Mammary epithelial cell (primary cell): ENCODE measurements at regions not wholly inside any gene's neighbourhood (a gene's known extent, or its start where the extent isn't known, plus 50 kb on each side); places are given as distances from the start of the nearest gene placed in this dataset.

Source experiments
- EZH2 ChIP-seq: IDR thresholded peaks from 2 replicates; pipeline ENCODE4 v1.6.1; 2012; ENCODE audit warnings: low read length, inconsistent platforms, borderline replicate concordance
- TF ChIP-seq, protein P1 (sequence below), 2 donors: IDR thresholded peaks in 1 of 2; conservative IDR thresholded peaks in 1 of 2; 2 replicates each; pipeline ENCODE4 v1.5.1; 2011 to 2012; ENCODE audit warnings: inconsistent platforms in 2 of 2, low read length in 2 of 2, mild to moderate bottlenecking in 2 of 2, control low read depth in 1 of 2, low read depth in 1 of 2; ENCODE audit not compliant: insufficient read depth in 1 of 2; ENCODE audit errors: extremely low read depth in 1 of 2

DNA sequence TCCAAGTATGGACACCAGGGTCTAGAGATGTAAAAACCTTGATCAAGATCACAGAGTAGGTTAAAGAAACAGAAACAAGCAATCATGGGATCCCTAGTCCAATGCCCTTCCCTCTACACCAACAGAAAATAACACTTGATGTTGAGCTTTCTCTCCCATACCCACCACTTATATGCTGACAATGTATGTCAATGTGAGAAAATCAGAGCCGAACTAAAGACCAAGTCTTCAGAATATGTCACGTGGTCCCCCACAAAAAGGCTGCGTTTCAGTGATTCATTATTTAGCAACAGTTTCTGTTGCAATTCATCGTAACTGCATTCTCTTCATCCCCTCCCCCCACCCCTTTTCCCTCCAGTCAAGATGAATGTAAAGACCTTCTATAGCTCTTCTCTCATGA, 278.9 kb upstream of the STT3B start:
- TF ChIP-seq, protein P1, sequence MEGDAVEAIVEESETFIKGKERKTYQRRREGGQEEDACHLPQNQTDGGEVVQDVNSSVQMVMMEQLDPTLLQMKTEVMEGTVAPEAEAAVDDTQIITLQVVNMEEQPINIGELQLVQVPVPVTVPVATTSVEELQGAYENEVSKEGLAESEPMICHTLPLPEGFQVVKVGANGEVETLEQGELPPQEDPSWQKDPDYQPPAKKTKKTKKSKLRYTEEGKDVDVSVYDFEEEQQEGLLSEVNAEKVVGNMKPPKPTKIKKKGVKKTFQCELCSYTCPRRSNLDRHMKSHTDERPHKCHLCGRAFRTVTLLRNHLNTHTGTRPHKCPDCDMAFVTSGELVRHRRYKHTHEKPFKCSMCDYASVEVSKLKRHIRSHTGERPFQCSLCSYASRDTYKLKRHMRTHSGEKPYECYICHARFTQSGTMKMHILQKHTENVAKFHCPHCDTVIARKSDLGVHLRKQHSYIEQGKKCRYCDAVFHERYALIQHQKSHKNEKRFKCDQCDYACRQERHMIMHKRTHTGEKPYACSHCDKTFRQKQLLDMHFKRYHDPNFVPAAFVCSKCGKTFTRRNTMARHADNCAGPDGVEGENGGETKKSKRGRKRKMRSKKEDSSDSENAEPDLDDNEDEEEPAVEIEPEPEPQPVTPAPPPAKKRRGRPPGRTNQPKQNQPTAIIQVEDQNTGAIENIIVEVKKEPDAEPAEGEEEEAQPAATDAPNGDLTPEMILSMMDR (conservative IDR thresholded peaks at IDR 0.05 in 1 of 2, IDR thresholded peaks at IDR 0.05 in 1 of 2; ENCODE audit: extremely low read depth in 1 of 2, insufficient read depth in 1 of 2, low read depth in 1 of 2, low read length in 2 of 2) = no peak
- TF ChIP-seq EZH2 = no peak
